ENCODE measurements at regions not wholly inside any gene's neighbourhood (a gene's known extent, or its start where the extent isn't known, plus 50 kb on each side); places are given as distances from the start of the nearest gene placed in this dataset.
"Not testable (repeated sequence)": the region's sequence is repeated elsewhere in the genome, so short reads cannot be mapped to it uniquely, and the experiment has no call there.

GRCh38 chr10:3879073-3879472, 94.1 kb upstream of the KLF6 start:
- H3K27ac ChIP-seq (replicated peaks) = no peak overlapping the region
- no peak overlapping the region for H3K4me3 ChIP-seq
- no peaks in the 10 kb centered on the region for H3K9me3 ChIP-seq (replicated peaks)
- TF ChIP-seq, protein P1, sequence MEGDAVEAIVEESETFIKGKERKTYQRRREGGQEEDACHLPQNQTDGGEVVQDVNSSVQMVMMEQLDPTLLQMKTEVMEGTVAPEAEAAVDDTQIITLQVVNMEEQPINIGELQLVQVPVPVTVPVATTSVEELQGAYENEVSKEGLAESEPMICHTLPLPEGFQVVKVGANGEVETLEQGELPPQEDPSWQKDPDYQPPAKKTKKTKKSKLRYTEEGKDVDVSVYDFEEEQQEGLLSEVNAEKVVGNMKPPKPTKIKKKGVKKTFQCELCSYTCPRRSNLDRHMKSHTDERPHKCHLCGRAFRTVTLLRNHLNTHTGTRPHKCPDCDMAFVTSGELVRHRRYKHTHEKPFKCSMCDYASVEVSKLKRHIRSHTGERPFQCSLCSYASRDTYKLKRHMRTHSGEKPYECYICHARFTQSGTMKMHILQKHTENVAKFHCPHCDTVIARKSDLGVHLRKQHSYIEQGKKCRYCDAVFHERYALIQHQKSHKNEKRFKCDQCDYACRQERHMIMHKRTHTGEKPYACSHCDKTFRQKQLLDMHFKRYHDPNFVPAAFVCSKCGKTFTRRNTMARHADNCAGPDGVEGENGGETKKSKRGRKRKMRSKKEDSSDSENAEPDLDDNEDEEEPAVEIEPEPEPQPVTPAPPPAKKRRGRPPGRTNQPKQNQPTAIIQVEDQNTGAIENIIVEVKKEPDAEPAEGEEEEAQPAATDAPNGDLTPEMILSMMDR (IDR thresholded peaks at IDR 0.05; ENCODE audit: borderline replicate concordance) = no peak
- H3K27me3 ChIP-seq (ENCODE audit: low read depth) = no peaks in the 10 kb centered on the region
- H3K36me3 ChIP-seq = no peaks in the 10 kb centered on the region
- intact Hi-C loops (cut with micrococcal nuclease) = no loop called here
- DNase-seq = no peak
- H3K4me1 ChIP-seq = peaks cover 8% of the 10 kb centered on the region

GRCh38 chr10:3877211-3878000, 92.4 kb upstream of the KLF6 start:
- no peak for DNase-seq
- Histone ChIP-seq H3K4me3 (no peak overlapping the region), H3K36me3 (no peaks in the 10 kb centered on the region), H3K9me3 (replicated peaks) (no peaks in the 10 kb centered on the region), H3K4me1 (peaks cover 17% of the 10 kb centered on the region), H3K27ac (replicated peaks) (peak overlapping the region; percentile 14), H3K27me3 (ENCODE audit: low read depth) (no peaks in the 10 kb centered on the region)
- intact Hi-C loops (cut with micrococcal nuclease) = no loop called here
- TF ChIP-seq, protein P1 (IDR thresholded peaks at IDR 0.05; ENCODE audit: borderline replicate concordance) = no peak

DNA sequence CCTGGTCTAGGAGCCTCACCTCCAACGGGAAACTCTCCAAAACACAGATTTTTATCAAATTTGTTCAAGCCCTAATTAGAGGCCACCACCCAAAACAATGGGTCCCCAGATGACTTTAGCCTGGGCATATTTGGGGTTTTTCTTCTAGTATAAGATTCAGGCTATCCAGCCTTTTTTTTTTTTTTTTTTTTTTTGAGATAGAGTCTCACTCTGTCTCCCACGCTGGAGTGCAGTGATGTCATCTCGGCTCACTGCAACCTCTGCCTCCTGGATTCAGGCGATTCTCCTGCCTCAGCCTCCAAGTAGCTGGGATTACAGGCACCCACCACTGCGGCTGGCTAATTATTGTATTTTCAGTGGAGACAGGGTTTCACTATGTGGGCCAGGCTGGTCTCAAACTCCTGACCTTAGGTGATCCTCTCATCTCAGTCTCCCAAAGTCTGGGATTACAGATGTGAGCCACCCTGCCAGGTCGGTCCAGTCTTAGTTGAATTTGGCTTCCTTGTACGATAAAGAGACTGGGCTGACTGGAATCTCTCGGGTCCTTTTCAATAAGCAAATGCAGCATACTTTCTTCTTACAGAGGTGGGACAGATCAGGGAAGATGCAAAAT, 91.4 kb upstream of the KLF6 start:
- intact Hi-C loops (cut with micrococcal nuclease) = no loop called here
- TF ChIP-seq, protein P1 (IDR thresholded peaks at IDR 0.05; ENCODE audit: borderline replicate concordance) = no peak
- Histone ChIP-seq H3K4me1 (peaks cover 17% of the 10 kb centered on the region), H3K4me3 (no peak overlapping the region), H3K36me3 (no peaks in the 10 kb centered on the region), H3K9me3 (replicated peaks) (no peaks in the 10 kb centered on the region), H3K27me3 (ENCODE audit: low read depth) (no peaks in the 10 kb centered on the region), H3K27ac (replicated peaks) (no peak overlapping the region)
- DNase-seq = no peak

DNA sequence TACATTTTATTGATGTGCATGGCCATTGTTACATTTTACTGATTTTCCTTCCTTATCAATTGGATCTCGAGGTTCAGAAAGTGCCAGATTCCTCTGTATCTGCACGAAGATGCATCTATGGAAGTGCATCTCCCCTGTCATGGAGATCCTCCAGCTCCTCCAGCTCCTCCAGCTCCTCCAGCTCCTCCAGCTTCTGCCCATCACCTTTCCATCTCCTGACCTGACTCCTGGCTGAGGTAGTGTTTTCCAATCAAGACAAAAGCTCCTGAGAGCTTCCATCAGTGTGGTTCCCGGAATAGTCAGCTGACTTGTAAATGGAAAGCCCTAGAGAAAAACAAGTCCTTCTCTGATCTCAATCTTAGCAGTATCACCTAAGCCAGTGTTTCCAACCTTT, 90.8 kb upstream of the KLF6 start:
- Histone ChIP-seq H3K4me3 (no peak overlapping the region), H3K27ac (replicated peaks) (no peak overlapping the region), H3K4me1 (peaks cover 17% of the 10 kb centered on the region), H3K27me3 (ENCODE audit: low read depth) (no peaks in the 10 kb centered on the region), H3K9me3 (replicated peaks) (no peaks in the 10 kb centered on the region), H3K36me3 (no peaks in the 10 kb centered on the region)
- intact Hi-C loops (cut with micrococcal nuclease) = no loop called here
- no peak for DNase-seq
- TF ChIP-seq, protein P1 (IDR thresholded peaks at IDR 0.05; ENCODE audit: borderline replicate concordance) = no peak

- intact Hi-C loops (cut with micrococcal nuclease) = no loop called here
- no peaks in the 10 kb centered on the region for H3K27me3 ChIP-seq (ENCODE audit: low read depth)
- H3K36me3 ChIP-seq = no peaks in the 10 kb centered on the region
- DNase-seq = no peak
- H3K27ac ChIP-seq (replicated peaks) = peak overlapping the region; percentile 27
- no peak overlapping the region for H3K4me3 ChIP-seq
- TF ChIP-seq, protein P1 (IDR thresholded peaks at IDR 0.05; ENCODE audit: borderline replicate concordance) = no peak
- H3K9me3 ChIP-seq (replicated peaks) = no peaks in the 10 kb centered on the region
- H3K4me1 ChIP-seq = peaks cover 17% of the 10 kb centered on the region
These were observed 90.2 kb upstream of the KLF6 start for GRCh38 chr10:3874990-3875841.

DNA sequence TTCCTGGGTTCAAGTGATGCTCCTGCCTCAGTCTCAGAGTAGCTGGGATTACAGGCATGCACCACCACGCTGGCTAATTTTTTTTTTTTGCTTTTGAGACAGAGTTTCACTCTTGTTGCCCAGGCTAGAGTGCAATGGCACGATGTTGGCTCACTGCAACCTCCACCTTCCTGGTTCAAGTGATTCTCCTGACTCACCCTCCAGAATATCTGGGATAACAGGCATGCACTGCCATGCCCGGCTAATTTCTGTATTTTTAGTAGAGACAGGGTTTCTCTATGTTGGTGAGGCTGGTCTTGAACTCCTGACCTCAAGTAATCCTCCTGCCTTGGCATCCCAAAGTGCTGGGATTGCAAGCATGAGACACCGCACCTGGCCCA, 89.6 kb upstream of the KLF6 start:
- intact Hi-C loops (cut with micrococcal nuclease); H3K9me3 ChIP-seq (replicated peaks); DNase-seq; H3K27me3 ChIP-seq (ENCODE audit: low read depth); H3K4me3 ChIP-seq; H3K36me3 ChIP-seq: not testable (repeated sequence)
- Histone ChIP-seq H3K4me1 (peaks cover 17% of the 10 kb centered on the region), H3K27ac (replicated peaks) (peak overlapping the region; percentile 27)

Measured in left ventricle myocardium inferior (tissue), 1 donor.